ENCODE measurements at regions not wholly inside any gene's neighbourhood (a gene's known extent, or its start where the extent isn't known, plus 50 kb on each side); places are given as distances from the start of the nearest gene placed in this dataset.

DNA sequence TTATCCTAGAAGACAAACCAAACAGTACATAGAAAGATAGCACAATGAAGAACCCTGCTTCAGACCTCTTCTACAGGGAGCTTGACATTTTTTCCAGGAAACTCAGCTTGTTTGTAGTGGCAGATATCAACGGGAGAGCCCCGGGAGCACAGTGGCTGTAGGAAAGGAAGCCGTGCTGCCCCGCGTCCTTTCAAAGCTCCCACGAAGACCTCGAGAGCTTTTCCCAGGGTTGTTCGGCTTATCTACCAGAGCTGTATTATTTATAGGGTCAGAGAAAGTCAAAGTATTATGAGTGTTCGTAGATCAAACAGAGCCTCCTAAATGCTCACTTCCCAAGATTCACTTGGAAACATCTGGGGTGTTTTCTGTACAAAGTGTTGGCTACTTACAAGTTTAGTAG, 167.1 kb upstream of the COPS8 start:
- no peak for TF ChIP-seq ELF4 (IDR thresholded peaks at IDR 0.05)
- TF ChIP-seq PKNOX1 (IDR thresholded peaks at IDR 0.05), result no peak

Data from HEK293T (cell line).